ENCODE measurements at regions not wholly inside any gene's neighbourhood (a gene's known extent, or its start where the extent isn't known, plus 50 kb on each side); places are given as distances from the start of the nearest gene placed in this dataset.

DNA sequence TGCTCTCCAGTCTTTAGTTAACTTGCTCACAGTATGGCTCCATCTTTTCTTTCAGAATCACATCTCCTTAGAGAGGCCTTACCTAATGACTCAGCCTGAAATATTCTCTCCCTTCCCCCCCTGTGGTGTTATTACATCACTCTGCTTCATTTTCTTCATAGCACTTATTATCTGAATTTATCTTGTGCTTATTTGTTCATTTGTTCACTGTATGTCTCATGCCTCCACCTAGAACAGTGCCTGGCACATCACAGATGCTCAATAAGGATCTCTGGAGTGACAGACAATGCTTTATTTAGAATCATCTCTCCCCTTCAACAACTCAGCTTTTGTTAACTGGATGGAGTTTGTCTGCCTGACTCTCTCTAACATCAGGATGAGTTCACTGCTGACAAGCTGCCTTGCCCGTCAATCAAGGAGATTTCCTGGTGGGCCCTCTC lies 96.6 kb upstream of the MAN1A1 start:
- DNase-seq (ENCODE audit: low read depth) = peak; percentile 73
- TF ChIP-seq, protein P1, sequence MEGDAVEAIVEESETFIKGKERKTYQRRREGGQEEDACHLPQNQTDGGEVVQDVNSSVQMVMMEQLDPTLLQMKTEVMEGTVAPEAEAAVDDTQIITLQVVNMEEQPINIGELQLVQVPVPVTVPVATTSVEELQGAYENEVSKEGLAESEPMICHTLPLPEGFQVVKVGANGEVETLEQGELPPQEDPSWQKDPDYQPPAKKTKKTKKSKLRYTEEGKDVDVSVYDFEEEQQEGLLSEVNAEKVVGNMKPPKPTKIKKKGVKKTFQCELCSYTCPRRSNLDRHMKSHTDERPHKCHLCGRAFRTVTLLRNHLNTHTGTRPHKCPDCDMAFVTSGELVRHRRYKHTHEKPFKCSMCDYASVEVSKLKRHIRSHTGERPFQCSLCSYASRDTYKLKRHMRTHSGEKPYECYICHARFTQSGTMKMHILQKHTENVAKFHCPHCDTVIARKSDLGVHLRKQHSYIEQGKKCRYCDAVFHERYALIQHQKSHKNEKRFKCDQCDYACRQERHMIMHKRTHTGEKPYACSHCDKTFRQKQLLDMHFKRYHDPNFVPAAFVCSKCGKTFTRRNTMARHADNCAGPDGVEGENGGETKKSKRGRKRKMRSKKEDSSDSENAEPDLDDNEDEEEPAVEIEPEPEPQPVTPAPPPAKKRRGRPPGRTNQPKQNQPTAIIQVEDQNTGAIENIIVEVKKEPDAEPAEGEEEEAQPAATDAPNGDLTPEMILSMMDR (IDR thresholded peaks at IDR 0.05; ENCODE audit: low read length, missing control alignments) = no peak
- no peak overlapping the region for H3K4me3 ChIP-seq (replicated peaks; ENCODE audit: low read depth, low read length)

DNA sequence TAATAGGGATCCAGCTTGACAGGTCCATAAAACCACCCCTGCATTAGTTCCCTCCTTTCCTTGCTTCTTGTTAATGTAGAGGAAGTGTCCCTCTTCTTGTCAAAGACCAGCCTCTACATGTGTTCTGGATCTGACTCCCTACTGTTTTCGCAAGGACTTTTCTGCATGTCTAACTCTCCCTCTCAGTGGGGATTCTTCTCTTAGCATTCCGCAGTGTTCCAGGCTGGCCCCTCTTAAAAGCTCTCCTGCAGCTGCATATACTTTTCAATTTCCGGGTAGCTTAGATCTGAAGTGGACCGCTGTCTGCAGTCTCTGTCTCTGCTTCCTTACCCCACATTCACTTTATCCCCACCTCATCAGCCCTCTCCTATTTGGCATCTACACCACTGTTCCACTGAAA lies 96.1 kb upstream of the MAN1A1 start:
- TF ChIP-seq, protein P1 (IDR thresholded peaks at IDR 0.05; ENCODE audit: low read length, missing control alignments) = no peak
- H3K4me3 ChIP-seq (replicated peaks; ENCODE audit: low read depth, low read length) = no peak overlapping the region
- no peak for DNase-seq (ENCODE audit: low read depth)

DNA sequence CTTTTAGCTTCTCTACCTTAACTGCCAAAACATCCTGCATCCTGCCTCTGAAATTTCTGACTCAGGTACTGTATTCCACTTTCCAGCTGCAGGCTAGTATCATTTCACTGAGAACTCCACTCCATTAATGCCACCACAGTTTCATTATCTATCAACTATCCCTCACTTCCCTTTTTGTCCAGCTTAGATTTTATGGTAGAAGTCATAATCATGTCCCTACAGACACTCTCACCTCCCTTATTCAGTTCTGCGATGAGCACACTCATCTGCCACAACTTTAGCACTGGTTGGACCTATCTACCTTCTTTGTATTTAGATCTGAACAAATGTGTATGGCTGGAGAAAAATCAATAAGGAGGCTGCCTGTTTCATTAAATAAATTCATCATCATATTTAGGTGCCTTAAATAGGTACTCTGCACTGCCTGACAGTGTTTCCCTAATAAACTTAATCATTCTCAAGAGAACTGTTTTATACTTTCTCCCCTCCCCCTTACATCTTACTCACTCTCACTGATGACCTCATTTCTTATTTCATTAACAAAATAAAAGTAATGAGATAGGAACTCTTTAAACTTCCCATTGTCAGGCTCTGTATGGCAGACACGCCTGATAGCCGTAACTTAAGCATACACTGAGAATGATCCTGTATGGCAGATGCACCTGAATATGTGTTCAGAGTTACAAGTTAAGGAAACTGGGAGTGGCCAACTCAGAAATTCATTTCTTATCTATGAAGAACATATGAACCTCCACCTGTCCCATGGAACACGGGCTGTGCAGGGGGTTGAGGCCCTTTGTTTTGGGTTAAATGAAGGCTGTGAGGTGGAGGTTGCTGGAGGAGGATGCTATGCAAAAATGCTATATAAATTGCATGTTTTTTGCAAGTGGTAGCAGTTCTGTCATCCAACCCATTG lies 95.3 kb upstream of the MAN1A1 start:
- no peak overlapping the region for H3K4me3 ChIP-seq (replicated peaks; ENCODE audit: low read depth, low read length)
- TF ChIP-seq, protein P1 (IDR thresholded peaks at IDR 0.05; ENCODE audit: low read length, missing control alignments) = no peak
- no peak for DNase-seq (ENCODE audit: low read depth)

DNA sequence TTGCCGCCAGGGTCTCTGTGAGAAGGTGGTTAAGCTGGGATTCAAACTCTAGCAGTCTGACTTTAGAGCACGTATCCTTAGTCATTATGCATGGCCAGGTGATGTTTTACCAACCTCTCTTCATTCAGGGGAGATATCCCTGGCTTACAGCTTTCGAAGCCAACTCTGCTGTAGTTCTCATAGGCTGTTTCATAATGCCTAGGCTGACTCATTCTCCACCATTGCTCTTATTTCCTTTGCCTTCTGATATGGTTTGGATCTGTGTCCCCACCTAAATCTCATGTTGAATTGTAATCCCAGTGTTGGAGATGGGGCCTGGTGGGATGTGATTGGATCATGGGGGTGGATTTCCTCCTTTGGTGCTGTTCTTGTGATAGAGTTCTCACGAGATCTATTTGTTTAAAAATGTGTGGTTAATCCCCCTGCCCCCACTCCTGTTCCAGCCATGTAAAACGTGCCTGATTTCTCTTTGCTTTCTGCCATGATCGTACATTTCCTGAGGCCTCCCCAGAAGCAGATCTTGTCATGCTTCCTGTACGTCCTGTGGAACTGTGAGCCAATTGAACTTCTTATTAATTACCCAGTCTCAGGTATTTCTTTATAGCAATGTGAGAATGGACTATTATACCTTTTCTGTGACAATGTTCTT lies 94.6 kb upstream of the MAN1A1 start:
- DNase-seq (ENCODE audit: low read depth) = peak; percentile 51
- H3K4me3 ChIP-seq (replicated peaks; ENCODE audit: low read depth, low read length) = no peak overlapping the region
- TF ChIP-seq, protein P1 (IDR thresholded peaks at IDR 0.05; ENCODE audit: low read length, missing control alignments) = no peak

DNA sequence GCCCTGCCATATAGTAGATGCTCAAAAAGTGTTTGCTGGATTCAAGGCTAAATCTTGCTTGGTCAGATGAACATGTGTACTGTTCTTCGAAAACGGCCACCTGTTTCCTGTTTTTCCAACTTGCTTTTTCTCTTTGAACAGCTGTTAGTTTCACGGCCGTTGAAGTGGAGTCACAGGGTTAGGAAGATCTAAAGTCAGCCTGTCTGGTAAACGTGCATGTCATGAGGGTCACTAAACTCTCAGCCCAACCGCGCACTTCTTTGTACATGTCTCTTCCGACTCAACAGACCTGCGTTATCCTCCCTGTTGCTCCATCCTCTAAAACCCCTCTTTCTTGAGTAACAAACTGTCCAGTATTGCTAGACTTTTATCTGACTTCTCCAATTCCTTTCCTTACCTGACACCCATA lies 93.2 kb upstream of the MAN1A1 start:
- no peak overlapping the region for H3K4me3 ChIP-seq (replicated peaks; ENCODE audit: low read depth, low read length)
- TF ChIP-seq, protein P1 (IDR thresholded peaks at IDR 0.05; ENCODE audit: low read length, missing control alignments) = no peak
- no peak for DNase-seq (ENCODE audit: low read depth)

DNA sequence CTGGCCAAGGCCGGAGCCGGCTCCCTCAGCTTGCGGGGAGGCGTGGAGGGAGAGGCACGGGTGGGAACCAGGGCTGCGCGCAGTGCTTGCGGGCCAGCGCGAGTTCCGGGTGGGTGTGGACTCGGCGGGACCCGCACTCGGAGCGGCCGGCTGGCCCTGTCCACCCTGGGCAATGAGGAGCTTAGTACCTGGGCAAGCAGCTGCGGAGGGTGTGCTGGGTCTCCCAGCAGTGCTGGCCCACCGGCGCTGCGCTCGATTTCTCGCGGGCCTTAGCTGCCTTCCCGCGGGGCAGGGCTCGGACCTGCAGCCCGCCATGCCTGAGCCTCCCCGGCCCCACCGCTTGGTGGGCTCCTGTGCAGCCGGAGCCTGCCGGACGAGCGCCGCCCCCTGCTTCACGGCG lies 91.4 kb upstream of the MAN1A1 start:
- H3K4me3 ChIP-seq (replicated peaks; ENCODE audit: low read depth, low read length) = no peak overlapping the region
- no peak for DNase-seq (ENCODE audit: low read depth)
- TF ChIP-seq, protein P1 (IDR thresholded peaks at IDR 0.05; ENCODE audit: low read length, missing control alignments) = no peak

All from fibroblast of pulmonary artery (primary cell).